HG03060 (cell line): ENCODE measurements at regions not wholly inside any gene's neighbourhood (a gene's known extent, or its start where the extent isn't known, plus 50 kb on each side); places are given as distances from the start of the nearest gene placed in this dataset.

ENCODE experiments used
- ATAC-seq: cut with Tn5 transposase; IDR thresholded peaks from one replicate; pipeline ENCODE4 v1.9.1; 2021; ENCODE audit warnings: low read depth, moderate number of reproducible peaks; ENCODE audit not compliant: unreplicated experiment

- ATAC-seq, result no peak
Observed at GRCh38 chr12:88805286-88805685, 225.0 kb upstream of the KITLG start.

- ATAC-seq, result no peak
Observed at GRCh38 chr12:88802096-88802706, 221.9 kb upstream of the KITLG start.

- no peak for ATAC-seq
Observed at GRCh38 chr12:88801227-88802095, 221.2 kb upstream of the KITLG start.

GRCh38 chr12:88793096-88793495, 212.8 kb upstream of the KITLG start:
- no peak for ATAC-seq

- ATAC-seq, result no peak
Observed at GRCh38 chr12:88790231-88790630, 210.0 kb upstream of the KITLG start.

- ATAC-seq, result no peak
Observed at GRCh38 chr12:88784166-88784565, 203.9 kb upstream of the KITLG start.

GRCh38 chr12:88782351-88782750, 202.1 kb upstream of the KITLG start:
- ATAC-seq, result no peak

- no peak for ATAC-seq
Observed at GRCh38 chr12:88781909-88782308, 201.6 kb upstream of the KITLG start.

- ATAC-seq, result no peak
Observed at GRCh38 chr12:88778064-88778463, 197.8 kb upstream of the KITLG start.

GRCh38 chr12:88775742-88776151, 195.5 kb upstream of the KITLG start:
- ATAC-seq, result no peak

GRCh38 chr12:88767699-88768098, 187.4 kb upstream of the KITLG start:
- ATAC-seq, result no peak

- no peak for ATAC-seq
Observed at GRCh38 chr12:88764781-88765480, 184.7 kb upstream of the KITLG start.

GRCh38 chr12:88763536-88764100, 183.3 kb upstream of the KITLG start:
- no peak for ATAC-seq

GRCh38 chr12:88758176-88758575, 177.9 kb upstream of the KITLG start:
- no peak for ATAC-seq

- ATAC-seq, result no peak
Observed at GRCh38 chr12:88756917-88757316, 176.6 kb upstream of the KITLG start.

- ATAC-seq, result no peak
Observed at GRCh38 chr12:88756153-88756552, 175.9 kb upstream of the KITLG start.

GRCh38 chr12:88753707-88754106, 173.4 kb upstream of the KITLG start:
- ATAC-seq, result no peak

- ATAC-seq, result no peak
Observed at GRCh38 chr12:88753066-88753465, 172.8 kb upstream of the KITLG start.

GRCh38 chr12:88752183-88752582, 171.9 kb upstream of the KITLG start:
- ATAC-seq, result no peak

GRCh38 chr12:88750867-88751543, 170.7 kb upstream of the KITLG start:
- no peak for ATAC-seq

GRCh38 chr12:88746386-88746785, 166.1 kb upstream of the KITLG start:
- no peak for ATAC-seq
